ENCODE measurements at regions not wholly inside any gene's neighbourhood (a gene's known extent, or its start where the extent isn't known, plus 50 kb on each side); places are given as distances from the start of the nearest gene placed in this dataset.

DNA sequence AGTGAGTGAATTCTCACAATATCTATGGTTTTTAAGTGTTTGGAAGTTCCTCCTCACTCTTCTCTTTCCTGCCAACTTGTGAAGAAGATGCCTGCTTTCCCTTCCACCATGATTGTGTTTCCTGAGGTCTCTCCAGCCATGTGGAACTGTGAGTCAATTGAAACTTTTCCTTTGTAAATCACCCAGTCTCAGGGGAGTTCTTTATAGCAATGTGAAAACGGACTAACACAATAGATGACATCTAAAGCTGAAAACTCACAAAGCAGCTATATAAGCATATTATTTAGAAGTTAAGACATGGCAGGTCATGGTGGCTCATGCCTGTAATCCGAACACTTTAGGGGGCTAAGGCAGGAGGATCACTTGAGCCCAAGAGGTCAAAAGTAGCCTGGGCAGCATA lies 130.2 kb downstream of the ARRDC3 start:
- H3K4me3 ChIP-seq: no peak overlapping the region
- H3K36me3 ChIP-seq (ENCODE audit: control insufficient read depth in 4 of 4, insufficient read depth in 4 of 4, low read length in 4 of 4): no peaks in the 10 kb centered on the region
- no peaks in the 10 kb centered on the region for H3K27me3 ChIP-seq (ENCODE audit: control insufficient read depth in 3 of 3, insufficient read depth in 3 of 3, low read length in 2 of 3)
- WGBS, 2 donors: 86 to 91% methylated on average over 2 of the region's 2 CpGs
- ATAC-seq (ENCODE audit: insufficient read depth, low FRiP score): no peak
- H3K9ac ChIP-seq (ENCODE audit: insufficient read depth in 1 of 2, low read length in 2 of 2): no peak overlapping the region
- no peak overlapping the region for H3K27ac ChIP-seq (ENCODE audit: low read depth in 1 of 2, low read length in 1 of 2)
- TF ChIP-seq, protein P1, sequence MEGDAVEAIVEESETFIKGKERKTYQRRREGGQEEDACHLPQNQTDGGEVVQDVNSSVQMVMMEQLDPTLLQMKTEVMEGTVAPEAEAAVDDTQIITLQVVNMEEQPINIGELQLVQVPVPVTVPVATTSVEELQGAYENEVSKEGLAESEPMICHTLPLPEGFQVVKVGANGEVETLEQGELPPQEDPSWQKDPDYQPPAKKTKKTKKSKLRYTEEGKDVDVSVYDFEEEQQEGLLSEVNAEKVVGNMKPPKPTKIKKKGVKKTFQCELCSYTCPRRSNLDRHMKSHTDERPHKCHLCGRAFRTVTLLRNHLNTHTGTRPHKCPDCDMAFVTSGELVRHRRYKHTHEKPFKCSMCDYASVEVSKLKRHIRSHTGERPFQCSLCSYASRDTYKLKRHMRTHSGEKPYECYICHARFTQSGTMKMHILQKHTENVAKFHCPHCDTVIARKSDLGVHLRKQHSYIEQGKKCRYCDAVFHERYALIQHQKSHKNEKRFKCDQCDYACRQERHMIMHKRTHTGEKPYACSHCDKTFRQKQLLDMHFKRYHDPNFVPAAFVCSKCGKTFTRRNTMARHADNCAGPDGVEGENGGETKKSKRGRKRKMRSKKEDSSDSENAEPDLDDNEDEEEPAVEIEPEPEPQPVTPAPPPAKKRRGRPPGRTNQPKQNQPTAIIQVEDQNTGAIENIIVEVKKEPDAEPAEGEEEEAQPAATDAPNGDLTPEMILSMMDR (IDR thresholded peaks at IDR 0.05; ENCODE audit: control extremely low read depth, extremely low read depth): no peak
- H3K9me3 ChIP-seq (ENCODE audit: control insufficient read depth in 4 of 4, insufficient read depth in 3 of 4, low read length in 3 of 4): no peaks in the 10 kb centered on the region
- H3K4me1 ChIP-seq (ENCODE audit: control insufficient read depth in 5 of 5, insufficient read depth in 5 of 5, low read length in 5 of 5): peaks cover 0 to 2% (median 0%) of the 10 kb centered on the region in 5 donors
- no peak for DNase-seq

- Histone ChIP-seq H3K4me1 (ENCODE audit: control insufficient read depth in 5 of 5, insufficient read depth in 5 of 5, low read length in 5 of 5) (no peaks in the 10 kb centered on the region), H3K9me3 (ENCODE audit: control insufficient read depth in 4 of 4, insufficient read depth in 3 of 4, low read length in 3 of 4) (peaks cover 0 to 11% (median 0%) of the 10 kb centered on the region in 4 donors), H3K36me3 (ENCODE audit: control insufficient read depth in 4 of 4, insufficient read depth in 4 of 4, low read length in 4 of 4) (no peaks in the 10 kb centered on the region), H3K27ac (ENCODE audit: low read depth in 1 of 2, low read length in 1 of 2) (no peak overlapping the region), H3K9ac (ENCODE audit: insufficient read depth in 1 of 2, low read length in 2 of 2) (no peak overlapping the region), H3K27me3 (ENCODE audit: control insufficient read depth in 3 of 3, insufficient read depth in 3 of 3, low read length in 2 of 3) (no peaks in the 10 kb centered on the region), H3K4me3 (no peak overlapping the region)
- ATAC-seq (ENCODE audit: insufficient read depth, low FRiP score) (no peak), DNase-seq (no peak)
- whole genome bisulfite sequencing, 2 donors: 82 to 90% methylated on average over 1 of the region's 1 CpG
- TF ChIP-seq, protein P1 (IDR thresholded peaks at IDR 0.05; ENCODE audit: control extremely low read depth, extremely low read depth): no peak
These were observed 137.2 kb downstream of the ARRDC3 start for GRCh38 chr5:91245871-91246270.

DNA sequence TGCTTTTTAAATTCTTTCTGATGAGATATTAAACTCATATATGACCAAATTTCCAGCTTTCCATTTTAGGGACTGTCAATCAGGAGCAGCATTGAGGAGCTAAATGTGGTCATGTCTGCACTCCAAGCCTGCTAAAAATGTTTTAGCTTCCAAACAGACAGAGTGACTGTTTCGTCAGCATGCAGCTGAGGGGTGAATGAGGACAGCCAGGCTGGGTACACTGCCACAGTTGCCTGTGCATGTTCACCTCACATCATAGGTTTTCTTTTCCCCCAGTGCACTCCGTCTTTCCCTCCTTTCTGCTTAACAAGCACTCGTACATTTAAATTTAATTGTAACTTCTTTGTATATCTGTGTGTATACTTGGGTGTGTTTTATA lies 138.1 kb downstream of the ARRDC3 start:
- H3K27me3 ChIP-seq (ENCODE audit: control insufficient read depth in 3 of 3, insufficient read depth in 3 of 3, low read length in 2 of 3): no peaks in the 10 kb centered on the region
- H3K27ac ChIP-seq (ENCODE audit: low read depth in 1 of 2, low read length in 1 of 2): peak overlapping the region in 1 of 2 donors; percentile 45
- DNase-seq (no peak), ATAC-seq (ENCODE audit: insufficient read depth, low FRiP score) (no peak)
- TF ChIP-seq, protein P1 (IDR thresholded peaks at IDR 0.05; ENCODE audit: control extremely low read depth, extremely low read depth): no peak
- no peak overlapping the region for H3K4me3 ChIP-seq
- H3K4me1 ChIP-seq (ENCODE audit: control insufficient read depth in 5 of 5, insufficient read depth in 5 of 5, low read length in 5 of 5): no peaks in the 10 kb centered on the region
- WGBS, 2 donors: 61 to 63% methylated on average over 3 of the region's 3 CpGs
- peaks cover 0 to 11% (median 0%) of the 10 kb centered on the region in 4 donors for H3K9me3 ChIP-seq (ENCODE audit: control insufficient read depth in 4 of 4, insufficient read depth in 3 of 4, low read length in 3 of 4)
- H3K36me3 ChIP-seq (ENCODE audit: control insufficient read depth in 4 of 4, insufficient read depth in 4 of 4, low read length in 4 of 4): no peaks in the 10 kb centered on the region
- H3K9ac ChIP-seq (ENCODE audit: insufficient read depth in 1 of 2, low read length in 2 of 2): no peak overlapping the region

DNA sequence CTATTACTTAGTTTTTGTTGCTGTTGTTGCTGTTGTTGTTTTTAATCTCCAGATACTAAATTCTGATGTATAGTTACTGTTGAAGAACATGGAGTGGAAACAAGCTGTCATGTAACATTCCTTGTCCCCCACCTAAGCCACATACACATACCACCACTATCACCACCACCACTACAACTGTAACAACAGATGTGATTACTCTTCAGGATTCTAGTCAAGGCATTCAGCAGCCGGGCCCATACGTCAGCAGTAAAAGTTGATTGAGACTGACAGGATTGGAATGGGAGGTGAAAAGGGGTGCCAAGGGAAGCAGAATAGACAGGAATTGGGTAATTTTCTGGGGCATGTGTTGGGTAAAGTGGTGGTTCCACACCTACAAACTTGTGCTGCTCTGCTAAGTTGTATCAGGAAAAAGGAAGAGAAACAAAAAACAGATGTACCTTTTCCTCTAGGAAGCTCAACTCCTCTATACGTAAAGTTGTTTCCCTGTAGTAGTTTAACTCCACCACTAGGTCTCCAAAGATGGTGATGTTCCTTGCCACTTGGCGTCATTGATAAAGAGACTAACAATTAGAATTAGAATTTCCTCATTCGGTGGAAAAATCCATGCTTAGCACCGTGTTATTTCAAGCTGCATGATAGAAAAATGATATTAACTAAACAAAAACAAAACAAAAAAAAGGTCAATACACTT lies 138.6 kb downstream of the ARRDC3 start:
- Histone ChIP-seq H3K27ac (ENCODE audit: low read depth in 1 of 2, low read length in 1 of 2) (peak overlapping the region in 1 of 2 donors; percentile 58), H3K36me3 (ENCODE audit: control insufficient read depth in 4 of 4, insufficient read depth in 4 of 4, low read length in 4 of 4) (no peaks in the 10 kb centered on the region), H3K9ac (ENCODE audit: insufficient read depth in 1 of 2, low read length in 2 of 2) (no peak overlapping the region), H3K9me3 (ENCODE audit: control insufficient read depth in 4 of 4, insufficient read depth in 3 of 4, low read length in 3 of 4) (peaks cover 0 to 11% (median 0%) of the 10 kb centered on the region in 4 donors), H3K4me3 (no peak overlapping the region), H3K4me1 (ENCODE audit: control insufficient read depth in 5 of 5, insufficient read depth in 5 of 5, low read length in 5 of 5) (no peaks in the 10 kb centered on the region), H3K27me3 (ENCODE audit: control insufficient read depth in 3 of 3, insufficient read depth in 3 of 3, low read length in 2 of 3) (no peaks in the 10 kb centered on the region)
- 86 to 94% methylated on average over 6 of the region's 6 CpGs for WGBS, 2 donors
- ATAC-seq (ENCODE audit: insufficient read depth, low FRiP score) (no peak), DNase-seq (no peak)
- TF ChIP-seq, protein P1 (IDR thresholded peaks at IDR 0.05; ENCODE audit: control extremely low read depth, extremely low read depth): no peak
